ENCODE measurements at regions not wholly inside any gene's neighbourhood (a gene's known extent, or its start where the extent isn't known, plus 50 kb on each side); places are given as distances from the start of the nearest gene placed in this dataset.

DNA sequence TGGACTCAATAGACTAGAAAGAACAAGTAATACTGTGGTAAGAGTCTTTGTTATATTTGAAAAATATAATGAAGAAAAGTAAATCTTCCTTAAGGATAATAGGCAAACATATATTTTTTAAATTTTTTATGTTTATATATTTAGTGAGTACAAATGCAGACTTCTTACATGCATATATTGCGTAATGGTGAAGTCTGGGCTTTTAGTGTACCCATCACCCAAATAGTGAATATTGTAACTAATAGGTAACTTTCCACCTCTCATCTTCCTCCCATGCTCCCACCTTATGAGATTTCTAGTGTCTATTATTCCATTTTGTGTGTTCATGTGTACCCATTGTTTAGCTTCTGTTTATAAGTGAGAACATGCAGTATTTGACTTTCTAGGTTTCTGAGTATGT is 711.2 kb upstream of the NDST4 start:
- TF ChIP-seq, protein P1, sequence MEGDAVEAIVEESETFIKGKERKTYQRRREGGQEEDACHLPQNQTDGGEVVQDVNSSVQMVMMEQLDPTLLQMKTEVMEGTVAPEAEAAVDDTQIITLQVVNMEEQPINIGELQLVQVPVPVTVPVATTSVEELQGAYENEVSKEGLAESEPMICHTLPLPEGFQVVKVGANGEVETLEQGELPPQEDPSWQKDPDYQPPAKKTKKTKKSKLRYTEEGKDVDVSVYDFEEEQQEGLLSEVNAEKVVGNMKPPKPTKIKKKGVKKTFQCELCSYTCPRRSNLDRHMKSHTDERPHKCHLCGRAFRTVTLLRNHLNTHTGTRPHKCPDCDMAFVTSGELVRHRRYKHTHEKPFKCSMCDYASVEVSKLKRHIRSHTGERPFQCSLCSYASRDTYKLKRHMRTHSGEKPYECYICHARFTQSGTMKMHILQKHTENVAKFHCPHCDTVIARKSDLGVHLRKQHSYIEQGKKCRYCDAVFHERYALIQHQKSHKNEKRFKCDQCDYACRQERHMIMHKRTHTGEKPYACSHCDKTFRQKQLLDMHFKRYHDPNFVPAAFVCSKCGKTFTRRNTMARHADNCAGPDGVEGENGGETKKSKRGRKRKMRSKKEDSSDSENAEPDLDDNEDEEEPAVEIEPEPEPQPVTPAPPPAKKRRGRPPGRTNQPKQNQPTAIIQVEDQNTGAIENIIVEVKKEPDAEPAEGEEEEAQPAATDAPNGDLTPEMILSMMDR (IDR thresholded peaks at IDR 0.05), result no peak
- no peak for TF ChIP-seq POLR2AphosphoS5 (IDR thresholded peaks at IDR 0.05; ENCODE audit: low read depth, low read length)
- TF ChIP-seq SIN3A (IDR thresholded peaks at IDR 0.05; ENCODE audit: borderline replicate concordance, insufficient read depth, low read depth, low read length), result no peak
- TF ChIP-seq, protein P2, sequence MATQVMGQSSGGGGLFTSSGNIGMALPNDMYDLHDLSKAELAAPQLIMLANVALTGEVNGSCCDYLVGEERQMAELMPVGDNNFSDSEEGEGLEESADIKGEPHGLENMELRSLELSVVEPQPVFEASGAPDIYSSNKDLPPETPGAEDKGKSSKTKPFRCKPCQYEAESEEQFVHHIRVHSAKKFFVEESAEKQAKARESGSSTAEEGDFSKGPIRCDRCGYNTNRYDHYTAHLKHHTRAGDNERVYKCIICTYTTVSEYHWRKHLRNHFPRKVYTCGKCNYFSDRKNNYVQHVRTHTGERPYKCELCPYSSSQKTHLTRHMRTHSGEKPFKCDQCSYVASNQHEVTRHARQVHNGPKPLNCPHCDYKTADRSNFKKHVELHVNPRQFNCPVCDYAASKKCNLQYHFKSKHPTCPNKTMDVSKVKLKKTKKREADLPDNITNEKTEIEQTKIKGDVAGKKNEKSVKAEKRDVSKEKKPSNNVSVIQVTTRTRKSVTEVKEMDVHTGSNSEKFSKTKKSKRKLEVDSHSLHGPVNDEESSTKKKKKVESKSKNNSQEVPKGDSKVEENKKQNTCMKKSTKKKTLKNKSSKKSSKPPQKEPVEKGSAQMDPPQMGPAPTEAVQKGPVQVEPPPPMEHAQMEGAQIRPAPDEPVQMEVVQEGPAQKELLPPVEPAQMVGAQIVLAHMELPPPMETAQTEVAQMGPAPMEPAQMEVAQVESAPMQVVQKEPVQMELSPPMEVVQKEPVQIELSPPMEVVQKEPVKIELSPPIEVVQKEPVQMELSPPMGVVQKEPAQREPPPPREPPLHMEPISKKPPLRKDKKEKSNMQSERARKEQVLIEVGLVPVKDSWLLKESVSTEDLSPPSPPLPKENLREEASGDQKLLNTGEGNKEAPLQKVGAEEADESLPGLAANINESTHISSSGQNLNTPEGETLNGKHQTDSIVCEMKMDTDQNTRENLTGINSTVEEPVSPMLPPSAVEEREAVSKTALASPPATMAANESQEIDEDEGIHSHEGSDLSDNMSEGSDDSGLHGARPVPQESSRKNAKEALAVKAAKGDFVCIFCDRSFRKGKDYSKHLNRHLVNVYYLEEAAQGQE (IDR thresholded peaks at IDR 0.05; ENCODE audit: insufficient read depth in 1 of 2, low read depth in 2 of 2, low read length in 1 of 2), result no peak
- no peak for TF ChIP-seq TCF7L2 (IDR thresholded peaks at IDR 0.05; ENCODE audit: low read depth, low read length)
